T-cell (primary cell): ENCODE measurements at regions not wholly inside any gene's neighbourhood (a gene's known extent, or its start where the extent isn't known, plus 50 kb on each side); places are given as distances from the start of the nearest gene placed in this dataset.
"Not testable (repeated sequence)": the region's sequence is repeated elsewhere in the genome, so short reads cannot be mapped to it uniquely, and the experiment has no call there.

Experiments used
- ATAC-seq, 4 experiments: fragments of 200-7000 bp in 3 of 4; fragments of 150-1000 bp in 1 of 4; cut with Tn5 transposase; replicated peaks in 1 of 4; 1 replicate in 3 of 4; 2 replicates in 1 of 4; pipeline ENCODE4 v1.10.0; 2021; ENCODE audit warnings: moderate library complexity in 3 of 4, mild to moderate bottlenecking in 2 of 4, moderate number of reproducible peaks in 1 of 4
- CTCF ChIA-PET, 2 donors: fragments of 300-600 bp; sonication (Branson Sonifier 250); formaldehyde crosslinking; loops; one replicate each; lab custom pipeline; 2022; ENCODE audit warnings: antibody characterized with exemption in 2 of 2; lab: Charles Lee
- POLR2A ChIA-PET, 2 donors: fragments of 300-600 bp; sonication (Branson Sonifier 250); formaldehyde crosslinking; loops; one replicate each; lab custom pipeline; 2022; ENCODE audit warnings: antibody characterized with exemption in 2 of 2; lab: Charles Lee
- DNase-seq, 35 experiments: peaks; one replicate each; pipeline versions ENCODE4 v3.0.0 to v3.0.0-alpha.2; 2013 to 2023
- H3K27ac ChIP-seq: one replicate; pipeline ENCODE4 v1.5.1; 2013; ENCODE audit warnings: low read length
- H3K27me3 ChIP-seq, 2 experiments: replicated peaks in 1 of 2; 1 replicate in 1 of 2; 2 replicates in 1 of 2; pipeline versions ENCODE4 v1.6.1 to v1.7.0; 2013; ENCODE audit warnings: low read length in 1 of 2, mixed read lengths in 1 of 2; ENCODE audit not compliant: control insufficient read depth in 2 of 2, insufficient read depth in 2 of 2; ENCODE audit errors: extremely low read depth in 1 of 2
- H3K36me3 ChIP-seq, 2 donors: 1 replicate in 1 of 2; 2 replicates in 1 of 2; pipeline versions ENCODE4 v1.6.1 to v1.7.0; 2013; ENCODE audit warnings: low read length in 1 of 2; ENCODE audit not compliant: control insufficient read depth in 2 of 2, insufficient read depth in 1 of 2; ENCODE audit errors: extremely low read depth in 1 of 2
- H3K4me1 ChIP-seq, 2 experiments: 1 replicate in 1 of 2; 2 replicates in 1 of 2; pipeline versions ENCODE4 v1.6.1 to v1.7.0; 2013; ENCODE audit warnings: low read length in 2 of 2, mixed read lengths in 1 of 2; ENCODE audit not compliant: insufficient read depth in 2 of 2, control insufficient read depth in 1 of 2; ENCODE audit errors: extremely low read depth in 1 of 2
- H3K4me3 ChIP-seq, 2 donors: 1 replicate in 1 of 2; 2 replicates in 1 of 2; pipeline versions ENCODE4 v1.5.1 to v1.7.0; 2013; ENCODE audit warnings: mild to moderate bottlenecking in 2 of 2, low read length in 1 of 2, moderate library complexity in 1 of 2; ENCODE audit not compliant: control insufficient read depth in 1 of 2; ENCODE audit errors: extremely low read depth in 1 of 2
- H3K9me3 ChIP-seq: 2 replicates; pipeline ENCODE4 v1.7.0; 2013
- H3K27ac Mint-ChIP-seq, 2 donors: one replicate each; pipeline ENCODE4 v1.8.0; 2020 to 2021; ENCODE audit warnings: mild to moderate bottlenecking in 2 of 2, mixed read lengths in 2 of 2
- H3K27me3 Mint-ChIP-seq, 2 donors: one replicate each; pipeline ENCODE4 v1.8.0; 2021 to 2022; ENCODE audit warnings: mixed read lengths in 2 of 2
- H3K36me3 Mint-ChIP-seq: one replicate; pipeline ENCODE4 v1.8.0; 2021; ENCODE audit warnings: mixed read lengths
- H3K4me1 Mint-ChIP-seq, 3 donors: one replicate each; pipeline ENCODE4 v1.8.0; 2020 to 2022; ENCODE audit warnings: mixed read lengths in 3 of 3, mild to moderate bottlenecking in 1 of 3
- H3K4me3 Mint-ChIP-seq, 3 donors: one replicate each; pipeline ENCODE4 v1.8.0; 2020 to 2022; ENCODE audit warnings: mild to moderate bottlenecking in 3 of 3, mixed read lengths in 3 of 3, moderate library complexity in 3 of 3
- H3K9me3 Mint-ChIP-seq, 3 donors: one replicate each; pipeline ENCODE4 v1.8.0; 2020 to 2022; ENCODE audit warnings: mixed read lengths in 3 of 3
- WGBS: methylation state at CpG from one replicate; pipeline ENCODE4 v1.1.5; 2013; ENCODE audit warnings: missing lambda C conversion rate; ENCODE audit not compliant: insufficient coverage; 5-methylcytosine and 5-hydroxymethylcytosine counted together

GRCh38 chr1:148397516-148397915, 85.6 kb downstream of the PPIAL4G start:
- POLR2A ChIA-PET: not testable (repeated sequence)

GRCh38 chr1:148392505-148392904, 90.6 kb downstream of the PPIAL4G start:
- H3K4me3 ChIP-seq, POLR2A ChIA-PET, H3K27me3 Mint-ChIP-seq, CTCF ChIA-PET, H3K36me3 ChIP-seq, H3K27ac ChIP-seq, H3K9me3 Mint-ChIP-seq, H3K27me3 ChIP-seq, H3K9me3 ChIP-seq, DNase-seq, H3K36me3 Mint-ChIP-seq, ATAC-seq, H3K4me3 Mint-ChIP-seq: not testable (repeated sequence)
- no CpG with 5 or more reads among the region's 2 CpGs for whole genome bisulfite sequencing
- peak overlapping the region in 1 of 2 donors; percentile 70 for H3K27ac Mint-ChIP-seq
- peaks cover 12 to 14% of the 10 kb centered on the region in 2 experiments for H3K4me1 ChIP-seq
- peaks cover 30 to 35% (median 33%) of the 10 kb centered on the region in 3 donors for H3K4me1 Mint-ChIP-seq

More at GRCh38 chr1:148397516-148397915, 85.6 kb downstream of the PPIAL4G start:
- H3K27me3 ChIP-seq, H3K36me3 Mint-ChIP-seq, H3K27me3 Mint-ChIP-seq, H3K36me3 ChIP-seq, H3K9me3 Mint-ChIP-seq, H3K9me3 ChIP-seq, CTCF ChIA-PET, H3K4me3 ChIP-seq: not testable (repeated sequence)
- WGBS: no CpG with 5 or more reads among the region's 1 CpG
- peak in 6 of 35 experiments; percentile 5 to 32 (median 24) for DNase-seq
- Histone ChIP-seq H3K4me1 (peaks cover 11 to 13% of the 10 kb centered on the region in 2 experiments), H3K27ac (peak overlapping the region; percentile 49)
- peak; percentile 30 to 69 (median 41) for ATAC-seq
- Mint-ChIP-seq H3K4me1 (peaks cover 30 to 46% (median 43%) of the 10 kb centered on the region in 3 donors), H3K4me3 (peak overlapping the region in 2 of 3 donors; percentile 45 to 49), H3K27ac (peak overlapping the region; percentile 94 to 96)

GRCh38 chr1:148391323-148391722, 91.8 kb downstream of the PPIAL4G start:
- H3K9me3 ChIP-seq, H3K27ac Mint-ChIP-seq, POLR2A ChIA-PET, H3K4me3 Mint-ChIP-seq, ATAC-seq, CTCF ChIA-PET, H3K27me3 Mint-ChIP-seq, H3K4me3 ChIP-seq, H3K27ac ChIP-seq, DNase-seq, H3K36me3 Mint-ChIP-seq, H3K36me3 ChIP-seq, H3K27me3 ChIP-seq, H3K9me3 Mint-ChIP-seq: not testable (repeated sequence)
- peaks cover 8 to 18% of the 10 kb centered on the region in 2 experiments for H3K4me1 ChIP-seq
- peaks cover 34 to 36% (median 35%) of the 10 kb centered on the region in 3 donors for H3K4me1 Mint-ChIP-seq
- no CpG with 5 or more reads among the region's 4 CpGs for WGBS

GRCh38 chr1:148389027-148389339, 94.1 kb downstream of the PPIAL4G start:
- Mint-ChIP-seq H3K4me3 (peak overlapping the region; percentile 84 to 96 (median 91)), H3K36me3 (no peaks in the 10 kb centered on the region), H3K27ac (peak overlapping the region; percentile 99), H3K27me3 (no peaks in the 10 kb centered on the region), H3K9me3 (no peaks in the 10 kb centered on the region), H3K4me1 (peaks cover 44 to 52% (median 49%) of the 10 kb centered on the region in 3 donors)
- Histone ChIP-seq H3K36me3 (no peaks in the 10 kb centered on the region), H3K9me3 (no peaks in the 10 kb centered on the region), H3K27me3 (no peaks in the 10 kb centered on the region), H3K27ac (peak overlapping the region; percentile 93), H3K4me3 (peak overlapping the region; percentile 39 to 58), H3K4me1 (peaks cover 10 to 18% of the 10 kb centered on the region in 2 experiments)
- CTCF ChIA-PET: interaction anchor here in 1 of 2 donors (1.1 to 1.4 kb wide), 2 partner anchors 15 to 17 kb away, joined by 7 to 9 read pairs; no protein-coding TSS in a partner anchor
- POLR2A ChIA-PET: interaction anchor here (0.6 to 1.7 kb wide), 4 partner anchors 13 to 134 kb away, joined by 3 to 11 read pairs (median 4); no protein-coding TSS in a partner anchor
- DNase-seq: no peak
- ATAC-seq: peak in 1 of 4 experiments; percentile 35
- 0% methylated on average over 1 of the region's 6 CpGs for WGBS

- Mint-ChIP-seq H3K9me3 (no peaks in the 10 kb centered on the region), H3K4me3 (peak overlapping the region; percentile 84 to 96 (median 91)), H3K4me1 (peaks cover 44 to 51% (median 49%) of the 10 kb centered on the region in 3 donors), H3K27ac (peak overlapping the region; percentile 99), H3K36me3 (no peaks in the 10 kb centered on the region), H3K27me3 (no peaks in the 10 kb centered on the region)
- ChIA-PET POLR2A (interaction anchor here (0.6 to 1.7 kb wide), 4 partner anchors 13 to 135 kb away, joined by 3 to 11 read pairs (median 4); no protein-coding TSS in a partner anchor), CTCF (interaction anchor here in 1 of 2 donors (1.1 to 1.4 kb wide), 2 partner anchors 15 to 16 kb away, joined by 7 to 9 read pairs; no protein-coding TSS in a partner anchor)
- H3K9me3 ChIP-seq: no peaks in the 10 kb centered on the region
- peak; percentile 92 to 95 (median 94) for ATAC-seq
- WGBS: 5% methylated on average over 37 of the region's 40 CpGs
- H3K27ac ChIP-seq: peak overlapping the region; percentile 93
- H3K4me1 ChIP-seq: peaks cover 10 to 18% of the 10 kb centered on the region in 2 experiments
- H3K27me3 ChIP-seq: no peaks in the 10 kb centered on the region
- peak; percentile 76 to 92 (median 85) for DNase-seq
- peak overlapping the region; percentile 39 to 58 for H3K4me3 ChIP-seq
- H3K36me3 ChIP-seq: no peaks in the 10 kb centered on the region
Measured at GRCh38 chr1:148388260-148389026, 94.7 kb downstream of the PPIAL4G start.

DNA sequence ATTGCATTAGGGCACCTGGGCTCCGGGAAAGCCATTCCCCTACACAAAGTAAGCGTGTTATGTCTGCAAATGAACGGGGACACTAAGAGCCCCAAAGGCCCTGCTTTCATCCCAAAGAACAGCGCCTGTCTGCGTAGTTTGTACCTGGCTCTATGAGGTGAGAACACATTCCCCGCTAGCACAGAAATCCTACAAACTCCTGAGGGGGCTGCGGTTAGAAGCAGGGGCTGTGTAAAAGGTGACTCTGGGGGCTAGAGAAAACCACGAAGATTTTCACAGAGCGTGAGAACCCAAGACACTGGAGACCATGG, 95.2 kb downstream of the PPIAL4G start:
- H3K27ac ChIP-seq: peak overlapping the region; percentile 93
- peak in 1 of 35 experiments; percentile 13 for DNase-seq
- H3K36me3 Mint-ChIP-seq, H3K27me3 Mint-ChIP-seq, H3K9me3 ChIP-seq, H3K36me3 ChIP-seq, ATAC-seq, H3K9me3 Mint-ChIP-seq, H3K27me3 ChIP-seq: not testable (repeated sequence)
- peaks cover 10 to 18% of the 10 kb centered on the region in 2 experiments for H3K4me1 ChIP-seq
- Mint-ChIP-seq H3K4me3 (peak overlapping the region; percentile 84 to 96 (median 91)), H3K4me1 (peaks cover 44 to 53% (median 49%) of the 10 kb centered on the region in 3 donors), H3K27ac (peak overlapping the region; percentile 99)
- WGBS: 38% methylated on average over 2 of the region's 9 CpGs
- CTCF ChIA-PET: interaction anchor here in 1 of 2 donors (1.4 kb wide), 1 partner anchor 14 kb away, joined by 7 read pairs; no protein-coding TSS in a partner anchor
- peak overlapping the region in 1 of 2 donors; percentile 39 for H3K4me3 ChIP-seq
- POLR2A ChIA-PET: interaction anchor here (1.1 to 1.7 kb wide), 2 partner anchors 14 to 15 kb away, joined by 5 to 11 read pairs; no protein-coding TSS in a partner anchor
